ENCODE measurements at regions not wholly inside any gene's neighbourhood (a gene's known extent, or its start where the extent isn't known, plus 50 kb on each side); places are given as distances from the start of the nearest gene placed in this dataset.

DNA sequence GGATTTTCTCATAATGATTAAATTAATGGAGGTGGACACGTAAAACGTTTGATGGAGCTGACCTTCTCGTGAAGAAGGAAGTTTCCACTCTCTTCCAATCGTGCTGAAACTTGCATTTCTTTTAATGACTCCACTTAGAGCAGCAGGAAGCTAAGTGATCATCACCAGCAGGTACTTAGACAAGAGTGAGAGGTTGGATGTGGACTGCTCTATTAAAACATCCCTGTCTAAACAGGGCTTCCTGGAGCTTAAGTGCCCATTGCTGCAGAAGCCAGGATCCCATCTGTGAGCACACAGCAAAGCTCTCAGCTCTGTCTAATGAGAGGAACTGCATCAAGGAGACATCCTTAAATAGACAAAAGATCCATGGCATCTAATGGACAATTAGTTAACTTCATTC lies 1539.5 kb upstream of the CELF4 start:
- TF ChIP-seq EZH2 (IDR thresholded peaks at IDR 0.05; ENCODE audit: borderline replicate concordance, low read length) = no peak
- TF ChIP-seq, protein P1, sequence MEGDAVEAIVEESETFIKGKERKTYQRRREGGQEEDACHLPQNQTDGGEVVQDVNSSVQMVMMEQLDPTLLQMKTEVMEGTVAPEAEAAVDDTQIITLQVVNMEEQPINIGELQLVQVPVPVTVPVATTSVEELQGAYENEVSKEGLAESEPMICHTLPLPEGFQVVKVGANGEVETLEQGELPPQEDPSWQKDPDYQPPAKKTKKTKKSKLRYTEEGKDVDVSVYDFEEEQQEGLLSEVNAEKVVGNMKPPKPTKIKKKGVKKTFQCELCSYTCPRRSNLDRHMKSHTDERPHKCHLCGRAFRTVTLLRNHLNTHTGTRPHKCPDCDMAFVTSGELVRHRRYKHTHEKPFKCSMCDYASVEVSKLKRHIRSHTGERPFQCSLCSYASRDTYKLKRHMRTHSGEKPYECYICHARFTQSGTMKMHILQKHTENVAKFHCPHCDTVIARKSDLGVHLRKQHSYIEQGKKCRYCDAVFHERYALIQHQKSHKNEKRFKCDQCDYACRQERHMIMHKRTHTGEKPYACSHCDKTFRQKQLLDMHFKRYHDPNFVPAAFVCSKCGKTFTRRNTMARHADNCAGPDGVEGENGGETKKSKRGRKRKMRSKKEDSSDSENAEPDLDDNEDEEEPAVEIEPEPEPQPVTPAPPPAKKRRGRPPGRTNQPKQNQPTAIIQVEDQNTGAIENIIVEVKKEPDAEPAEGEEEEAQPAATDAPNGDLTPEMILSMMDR (conservative IDR thresholded peaks at IDR 0.05 in 1 of 2, IDR thresholded peaks at IDR 0.05 in 1 of 2; ENCODE audit: extremely low read depth in 1 of 2, insufficient read depth in 1 of 2, low read depth in 1 of 2, low read length in 2 of 2) = no peak
